GM12875 (cell line): ENCODE measurements at regions not wholly inside any gene's neighbourhood (a gene's known extent, or its start where the extent isn't known, plus 50 kb on each side); places are given as distances from the start of the nearest gene placed in this dataset.

Experiments
- H3K4me3 ChIP-seq: one replicate; pipeline ENCODE4 v1.5.1; 2011; ENCODE audit warnings: low read depth, low read length, control low read depth
- CTCF ChIP-seq: IDR thresholded peaks from 2 replicates; pipeline ENCODE4 v1.5.1; 2011; ENCODE audit warnings: low read depth, mild to moderate bottlenecking, control low read depth, inconsistent platforms, low read length, moderate library complexity, borderline replicate concordance; ENCODE audit not compliant: insufficient read depth

- H3K4me3 ChIP-seq, result no peak overlapping the region
- TF ChIP-seq CTCF, result no peak
Measured at GRCh38 chr4:24440765-24441164, 143.6 kb downstream of the DHX15 start.

GRCh38 chr4:24434241-24434640 lies 150.1 kb downstream of the DHX15 start:
- no peak for TF ChIP-seq CTCF
- H3K4me3 ChIP-seq, result no peak overlapping the region

- TF ChIP-seq CTCF, result no peak
- no peak overlapping the region for H3K4me3 ChIP-seq
Measured at GRCh38 chr4:24433515-24434214, 150.7 kb downstream of the DHX15 start.

- no peak overlapping the region for H3K4me3 ChIP-seq
- TF ChIP-seq CTCF, result no peak
Measured at GRCh38 chr4:24428850-24429249, 155.5 kb downstream of the DHX15 start.

- TF ChIP-seq CTCF, result no peak
- H3K4me3 ChIP-seq, result no peak overlapping the region
Measured at GRCh38 chr4:24426557-24426956, 157.8 kb downstream of the DHX15 start.

- no peak overlapping the region for H3K4me3 ChIP-seq
- TF ChIP-seq CTCF, result no peak
Measured at GRCh38 chr4:24425863-24426262, 158.5 kb downstream of the DHX15 start.

GRCh38 chr4:24423670-24424069 lies 160.7 kb downstream of the DHX15 start:
- TF ChIP-seq CTCF, result no peak
- H3K4me3 ChIP-seq, result no peak overlapping the region
